HEK293 (cell line): ENCODE measurements at regions not wholly inside any gene's neighbourhood (a gene's known extent, or its start where the extent isn't known, plus 50 kb on each side); places are given as distances from the start of the nearest gene placed in this dataset.
"Not testable (repeated sequence)": the region's sequence is repeated elsewhere in the genome, so short reads cannot be mapped to it uniquely, and the experiment has no call there.

Source experiments
- CTCF ChIA-PET: fragments of 350-600 bp; formaldehyde crosslinking; extraction: SDS; loops from one replicate; lab custom pipeline; 2021; ENCODE audit warnings: antibody characterized with exemption; lab: Yijun Ruan, JAX
- POLR2A ChIA-PET: fragments of 300-600 bp; formaldehyde crosslinking; extraction: SDS; loops from one replicate; lab custom pipeline; 2020; ENCODE audit warnings: antibody characterized with exemption, inconsistent platforms; lab: Yijun Ruan, JAX
- H3K27ac ChIP-seq: fragments of 200-500 bp; sonication (Bioruptor generic); 2 replicates; pipeline ENCODE4 v1.5.1; 2014; ENCODE audit warnings: low read depth, low read length, control low read depth, inconsistent platforms; ENCODE audit errors: extremely low read depth
- H3K36me3 ChIP-seq, 2 experiments: fragments of 200-500 bp in 1 of 2; sonication (Bioruptor generic) in 1 of 2; 1 replicate in 1 of 2; 2 replicates in 1 of 2; pipeline ENCODE4 v1.5.1; 2014 to 2017; ENCODE audit warnings: inconsistent platforms in 2 of 2, low read length in 2 of 2; ENCODE audit not compliant: control insufficient read depth in 2 of 2, insufficient read depth in 1 of 2
- H3K4me1 ChIP-seq: fragments of 200-500 bp; sonication (Bioruptor generic); 2 replicates; pipeline ENCODE4 v1.5.1; 2014; ENCODE audit warnings: mild to moderate bottlenecking, low read length, inconsistent platforms; ENCODE audit not compliant: control insufficient read depth, insufficient read depth
- H3K4me3 ChIP-seq: 2 replicates; pipeline ENCODE4 v1.5.1; 2011; ENCODE audit warnings: low read depth, mild to moderate bottlenecking, control low read depth, low read length, moderate library complexity
- H3K9me3 ChIP-seq: fragments of 200-500 bp; sonication (Bioruptor generic); 2 replicates; pipeline ENCODE4 v1.5.1; 2014; ENCODE audit warnings: low read depth, low read length, inconsistent platforms; ENCODE audit not compliant: control insufficient read depth, insufficient read depth
- FEZF1 ChIP-seq: fragments of 450-650 bp; formaldehyde crosslinking; IDR thresholded peaks from 2 replicates; pipeline ENCODE4 v1.5.1; 2016; ENCODE audit warnings: missing biosample characterization, missing genetic modification characterization
- MYNN ChIP-seq: fragments of 450-650 bp; formaldehyde crosslinking; IDR thresholded peaks from 2 replicates; pipeline ENCODE4 v1.5.1; 2016; ENCODE audit warnings: missing biosample characterization, missing genetic modification characterization, borderline replicate concordance
- PBX3 ChIP-seq: sonication (generic); formaldehyde crosslinking; IDR thresholded peaks from 2 replicates; pipeline ENCODE4 v1.8.1; 2022; ENCODE audit warnings: mild to moderate bottlenecking, moderate library complexity, missing genetic modification reagents
- PRDM2 ChIP-seq: fragments of 450-650 bp; formaldehyde crosslinking; IDR thresholded peaks from 2 replicates; pipeline ENCODE4 v1.5.1; 2016; ENCODE audit warnings: missing biosample characterization, missing genetic modification characterization, borderline replicate concordance
- RBAK ChIP-seq: fragments of 450-650 bp; formaldehyde crosslinking; IDR thresholded peaks from 2 replicates; pipeline ENCODE4 v1.5.1; 2016; ENCODE audit warnings: missing biosample characterization, missing genetic modification characterization
- SCRT2 ChIP-seq: fragments of 450-650 bp; formaldehyde crosslinking; IDR thresholded peaks from 2 replicates; pipeline ENCODE4 v1.5.1; 2016; ENCODE audit warnings: missing biosample characterization, missing genetic modification characterization
- SP7 ChIP-seq: fragments of 450-650 bp; formaldehyde crosslinking; IDR thresholded peaks from 2 replicates; pipeline ENCODE4 v1.5.1; 2016; ENCODE audit warnings: missing biosample characterization, missing genetic modification characterization
- YY1 ChIP-seq: fragments of 450-650 bp; formaldehyde crosslinking; IDR thresholded peaks from 2 replicates; pipeline ENCODE4 v1.5.1; 2018; ENCODE audit warnings: missing biosample characterization, missing genetic modification characterization
- YY2 ChIP-seq: fragments of 450-650 bp; formaldehyde crosslinking; IDR thresholded peaks from 2 replicates; pipeline ENCODE4 v1.5.1; 2016; ENCODE audit warnings: missing biosample characterization, missing genetic modification characterization
- ZIC2 ChIP-seq: fragments of 450-650 bp; formaldehyde crosslinking; IDR thresholded peaks from 2 replicates; pipeline ENCODE4 v1.5.1; 2016; ENCODE audit warnings: missing biosample characterization, missing genetic modification characterization
- ZNF121 ChIP-seq: fragments of 450-650 bp; formaldehyde crosslinking; IDR thresholded peaks from 2 replicates; pipeline ENCODE4 v1.5.1; 2016; ENCODE audit warnings: missing biosample characterization, missing genetic modification characterization
- ZNF394 ChIP-seq: fragments of 450-650 bp; formaldehyde crosslinking; IDR thresholded peaks from 2 replicates; pipeline ENCODE4 v1.5.1; 2016; ENCODE audit warnings: missing biosample characterization, missing genetic modification characterization, mild to moderate bottlenecking, moderate library complexity, borderline replicate concordance
- ZNF433 ChIP-seq: fragments of 450-650 bp; formaldehyde crosslinking; IDR thresholded peaks from 2 replicates; pipeline ENCODE4 v1.5.1; 2016; ENCODE audit warnings: missing biosample characterization, missing genetic modification characterization, low read depth
- ZNF571 ChIP-seq: fragments of 450-650 bp; formaldehyde crosslinking; IDR thresholded peaks from 2 replicates; pipeline ENCODE4 v1.5.0; 2017; ENCODE audit warnings: missing biosample characterization, missing genetic modification characterization
- ZNF610 ChIP-seq: fragments of 450-650 bp; formaldehyde crosslinking; IDR thresholded peaks from 2 replicates; pipeline ENCODE4 v1.5.1; 2016; ENCODE audit warnings: missing biosample characterization, missing genetic modification characterization, borderline replicate concordance
- ZNF670 ChIP-seq: fragments of 450-650 bp; formaldehyde crosslinking; IDR thresholded peaks from 2 replicates; pipeline ENCODE4 v1.5.1; 2016; ENCODE audit warnings: missing biosample characterization, missing genetic modification characterization, low read depth
- ZNF692 ChIP-seq: fragments of 450-650 bp; formaldehyde crosslinking; IDR thresholded peaks from 2 replicates; pipeline ENCODE4 v1.5.1; 2016; ENCODE audit warnings: missing biosample characterization, missing genetic modification characterization
- ZNF785 ChIP-seq: fragments of 450-650 bp; formaldehyde crosslinking; IDR thresholded peaks from 2 replicates; pipeline ENCODE4 v1.5.1; 2016; ENCODE audit warnings: missing biosample characterization, missing genetic modification characterization
- ZNF791 ChIP-seq: fragments of 450-650 bp; formaldehyde crosslinking; IDR thresholded peaks from 2 replicates; pipeline ENCODE4 v1.5.1; 2016; ENCODE audit warnings: missing biosample characterization, missing genetic modification characterization
- TF ChIP-seq, protein P1 (sequence below): fragments of 450-650 bp; formaldehyde crosslinking; IDR thresholded peaks from 2 replicates; pipeline ENCODE4 v1.5.1; 2016; ENCODE audit warnings: missing biosample characterization, missing genetic modification characterization
- TF ChIP-seq, protein P2 (sequence below): fragments of 450-650 bp; formaldehyde crosslinking; IDR thresholded peaks from 2 replicates; pipeline ENCODE4 v1.5.1; 2016; ENCODE audit warnings: missing biosample characterization, missing genetic modification characterization

GRCh38 chr4:103415801-103416200 is 217.7 kb upstream of the CENPE start (continued):
- TF ChIP-seq ZNF692 (tag by site-specific recombination) (no peak), PRDM2 (tag by site-specific recombination) (no peak), ZNF791 (no peak), SP7 (tag by site-specific recombination) (no peak), SCRT2 (no peak), MYNN (no peak), YY2 (tag by site-specific recombination) (no peak), ZNF670 (tag by site-specific recombination) (no peak), FEZF1 (no peak)

GRCh38 chr4:103412646-103413045 is 214.5 kb upstream of the CENPE start:
- H3K36me3 ChIP-seq, H3K27ac ChIP-seq, CTCF ChIA-PET, H3K4me1 ChIP-seq, POLR2A ChIA-PET, H3K4me3 ChIP-seq, H3K9me3 ChIP-seq: not testable (repeated sequence)

GRCh38 chr4:103410386-103410785 is 212.2 kb upstream of the CENPE start:
- TF ChIP-seq ZNF433 (tag by site-specific recombination) (no peak), ZNF785 (tag by site-specific recombination) (no peak), RBAK (tag by site-specific recombination) (no peak), ZNF571 (tag by site-specific recombination) (no peak), ZNF121 (tag by site-specific recombination) (no peak), ZNF610 (no peak), YY1 (no peak), ZIC2 (no peak), PBX3 (CRISPR knock-in tag) (no peak), ZNF394 (no peak)
- TF ChIP-seq, protein P1, sequence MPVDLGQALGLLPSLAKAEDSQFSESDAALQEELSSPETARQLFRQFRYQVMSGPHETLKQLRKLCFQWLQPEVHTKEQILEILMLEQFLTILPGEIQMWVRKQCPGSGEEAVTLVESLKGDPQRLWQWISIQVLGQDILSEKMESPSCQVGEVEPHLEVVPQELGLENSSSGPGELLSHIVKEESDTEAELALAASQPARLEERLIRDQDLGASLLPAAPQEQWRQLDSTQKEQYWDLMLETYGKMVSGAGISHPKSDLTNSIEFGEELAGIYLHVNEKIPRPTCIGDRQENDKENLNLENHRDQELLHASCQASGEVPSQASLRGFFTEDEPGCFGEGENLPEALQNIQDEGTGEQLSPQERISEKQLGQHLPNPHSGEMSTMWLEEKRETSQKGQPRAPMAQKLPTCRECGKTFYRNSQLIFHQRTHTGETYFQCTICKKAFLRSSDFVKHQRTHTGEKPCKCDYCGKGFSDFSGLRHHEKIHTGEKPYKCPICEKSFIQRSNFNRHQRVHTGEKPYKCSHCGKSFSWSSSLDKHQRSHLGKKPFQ (tag by site-specific recombination): no peak
- TF ChIP-seq, protein P2, sequence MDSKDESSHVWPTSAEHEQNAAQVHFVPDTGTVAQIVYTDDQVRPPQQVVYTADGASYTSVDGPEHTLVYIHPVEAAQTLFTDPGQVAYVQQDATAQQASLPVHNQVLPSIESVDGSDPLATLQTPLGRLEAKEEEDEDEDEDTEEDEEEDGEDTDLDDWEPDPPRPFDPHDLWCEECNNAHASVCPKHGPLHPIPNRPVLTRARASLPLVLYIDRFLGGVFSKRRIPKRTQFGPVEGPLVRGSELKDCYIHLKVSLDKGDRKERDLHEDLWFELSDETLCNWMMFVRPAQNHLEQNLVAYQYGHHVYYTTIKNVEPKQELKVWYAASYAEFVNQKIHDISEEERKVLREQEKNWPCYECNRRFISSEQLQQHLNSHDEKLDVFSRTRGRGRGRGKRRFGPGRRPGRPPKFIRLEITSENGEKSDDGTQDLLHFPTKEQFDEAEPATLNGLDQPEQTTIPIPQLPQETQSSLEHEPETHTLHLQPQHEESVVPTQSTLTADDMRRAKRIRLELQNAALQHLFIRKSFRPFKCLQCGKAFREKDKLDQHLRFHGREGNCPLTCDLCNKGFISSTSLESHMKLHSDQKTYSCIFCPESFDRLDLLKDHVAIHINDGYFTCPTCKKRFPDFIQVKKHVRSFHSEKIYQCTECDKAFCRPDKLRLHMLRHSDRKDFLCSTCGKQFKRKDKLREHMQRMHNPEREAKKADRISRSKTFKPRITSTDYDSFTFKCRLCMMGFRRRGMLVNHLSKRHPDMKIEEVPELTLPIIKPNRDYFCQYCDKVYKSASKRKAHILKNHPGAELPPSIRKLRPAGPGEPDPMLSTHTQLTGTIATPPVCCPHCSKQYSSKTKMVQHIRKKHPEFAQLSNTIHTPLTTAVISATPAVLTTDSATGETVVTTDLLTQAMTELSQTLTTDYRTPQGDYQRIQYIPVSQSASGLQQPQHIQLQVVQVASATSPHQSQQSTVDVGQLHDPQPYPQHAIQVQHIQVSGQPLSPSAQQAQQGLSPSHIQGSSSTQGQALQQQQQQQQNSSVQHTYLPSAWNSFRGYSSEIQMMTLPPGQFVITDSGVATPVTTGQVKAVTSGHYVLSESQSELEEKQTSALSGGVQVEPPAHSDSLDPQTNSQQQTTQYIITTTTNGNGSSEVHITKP: no peak
- Histone ChIP-seq H3K9me3 (no peaks in the 10 kb centered on the region), H3K4me1 (no peaks in the 10 kb centered on the region), H3K4me3 (no peak overlapping the region), H3K27ac (no peak overlapping the region), H3K36me3 (no peaks in the 10 kb centered on the region)
- POLR2A ChIA-PET: no interaction called here
- CTCF ChIA-PET: no interaction called here
